ENCODE measurements at regions not wholly inside any gene's neighbourhood (a gene's known extent, or its start where the extent isn't known, plus 50 kb on each side); places are given as distances from the start of the nearest gene placed in this dataset.

- ChIA-PET CTCF (ENCODE audit: low intra/inter-chr PET ratio, low total read pairs) (no interaction called here), POLR2A (no interaction called here)
- Histone ChIP-seq H3K36me3 (replicated peaks in 1 of 2; ENCODE audit: control insufficient read depth in 1 of 2, insufficient read depth in 2 of 2, low read length in 2 of 2) (no peaks in the 10 kb centered on the region), H3K9me3 (ENCODE audit: low read length) (no peaks in the 10 kb centered on the region), H3K27me3 (ENCODE audit: control insufficient read depth in 1 of 2, insufficient read depth in 2 of 2, low read length in 2 of 2) (0 out of 5 replicates have a peak, but pooled peaks cover 0 to 3% of the 10 kb centered on the region in 2 experiments), H3K4me2 (ENCODE audit: low read depth, low read length) (no peak overlapping the region), H4K20me1 (ENCODE audit: insufficient read depth, low read length) (no peaks in the 10 kb centered on the region), H3K4me1 (ENCODE audit: insufficient read depth, low read length) (peaks cover 8% of the 10 kb centered on the region), H3K79me2 (ENCODE audit: insufficient read depth, low read length) (no peaks in the 10 kb centered on the region), H2AFZ (ENCODE audit: low read length) (no peak overlapping the region), H3K27ac (ENCODE audit: extremely low read length, insufficient read depth, low read length) (no peak overlapping the region), H3K4me3 (replicated peaks in 1 of 3; ENCODE audit: insufficient read depth in 1 of 3, low read depth in 2 of 3, low read length in 3 of 3) (no peak overlapping the region), H3K9ac (ENCODE audit: insufficient read depth, low read depth, low read length) (no peak overlapping the region)
- DNase-seq (ENCODE audit: low spot score) (no peak), FAIRE-seq (no peak), ATAC-seq (no peak)
- intact Hi-C loops (cut with micrococcal nuclease; ENCODE audit: unreplicated experiment): no loop called here
- BruUV-seq (replicated peaks): no TSS peak
- in situ Hi-C loops (cut with HindIII; ENCODE audit: extremely low pct_ligation_motif_present, low pct_unique_long_range_greater_than_20kb): no loop called here
- WGBS (ENCODE audit: low lambda C conversion rate): 40% methylated on average over 5 of the region's 5 CpGs
- TF ChIP-seq HCFC1 (IDR thresholded peaks at IDR 0.05; ENCODE audit: low read depth, low read length) (no peak), PHF20 (CRISPR knock-in tag; IDR thresholded peaks at IDR 0.05) (no peak), RFX3 (CRISPR knock-in tag; IDR thresholded peaks at IDR 0.05) (no peak), U2AF2 (IDR thresholded peaks at IDR 0.05; ENCODE audit: low read depth, low read length) (no peak), TEF (CRISPR knock-in tag; IDR thresholded peaks at IDR 0.05) (no peak), ZNF609 (CRISPR knock-in tag; IDR thresholded peaks at IDR 0.05; ENCODE audit: borderline replicate concordance) (no peak), ARNT2 (CRISPR knock-in tag; IDR thresholded peaks at IDR 0.05; ENCODE audit: low read depth) (no peak), BCL6 (CRISPR knock-in tag; IDR thresholded peaks at IDR 0.05) (no peak), HOXD1 (CRISPR knock-in tag; IDR thresholded peaks at IDR 0.05) (no peak), NFATC3 (CRISPR knock-in tag; IDR thresholded peaks at IDR 0.05) (no peak), SMAD9 (CRISPR knock-in tag; IDR thresholded peaks at IDR 0.05) (no peak), ZNF17 (CRISPR knock-in tag; IDR thresholded peaks at IDR 0.05) (no peak), KDM1A (CRISPR knock-in tag; IDR thresholded peaks at IDR 0.05) (no peak), ZSCAN12 (CRISPR knock-in tag; IDR thresholded peaks at IDR 0.05) (no peak)
- TF ChIP-seq, protein P1, sequence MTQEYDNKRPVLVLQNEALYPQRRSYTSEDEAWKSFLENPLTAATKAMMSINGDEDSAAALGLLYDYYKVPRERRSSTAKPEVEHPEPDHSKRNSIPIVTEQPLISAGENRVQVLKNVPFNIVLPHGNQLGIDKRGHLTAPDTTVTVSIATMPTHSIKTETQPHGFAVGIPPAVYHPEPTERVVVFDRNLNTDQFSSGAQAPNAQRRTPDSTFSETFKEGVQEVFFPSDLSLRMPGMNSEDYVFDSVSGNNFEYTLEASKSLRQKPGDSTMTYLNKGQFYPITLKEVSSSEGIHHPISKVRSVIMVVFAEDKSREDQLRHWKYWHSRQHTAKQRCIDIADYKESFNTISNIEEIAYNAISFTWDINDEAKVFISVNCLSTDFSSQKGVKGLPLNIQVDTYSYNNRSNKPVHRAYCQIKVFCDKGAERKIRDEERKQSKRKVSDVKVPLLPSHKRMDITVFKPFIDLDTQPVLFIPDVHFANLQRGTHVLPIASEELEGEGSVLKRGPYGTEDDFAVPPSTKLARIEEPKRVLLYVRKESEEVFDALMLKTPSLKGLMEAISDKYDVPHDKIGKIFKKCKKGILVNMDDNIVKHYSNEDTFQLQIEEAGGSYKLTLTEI (CRISPR knock-in tag; conservative IDR thresholded peaks at IDR 0.05): no peak
- TF ChIP-seq, protein P2, sequence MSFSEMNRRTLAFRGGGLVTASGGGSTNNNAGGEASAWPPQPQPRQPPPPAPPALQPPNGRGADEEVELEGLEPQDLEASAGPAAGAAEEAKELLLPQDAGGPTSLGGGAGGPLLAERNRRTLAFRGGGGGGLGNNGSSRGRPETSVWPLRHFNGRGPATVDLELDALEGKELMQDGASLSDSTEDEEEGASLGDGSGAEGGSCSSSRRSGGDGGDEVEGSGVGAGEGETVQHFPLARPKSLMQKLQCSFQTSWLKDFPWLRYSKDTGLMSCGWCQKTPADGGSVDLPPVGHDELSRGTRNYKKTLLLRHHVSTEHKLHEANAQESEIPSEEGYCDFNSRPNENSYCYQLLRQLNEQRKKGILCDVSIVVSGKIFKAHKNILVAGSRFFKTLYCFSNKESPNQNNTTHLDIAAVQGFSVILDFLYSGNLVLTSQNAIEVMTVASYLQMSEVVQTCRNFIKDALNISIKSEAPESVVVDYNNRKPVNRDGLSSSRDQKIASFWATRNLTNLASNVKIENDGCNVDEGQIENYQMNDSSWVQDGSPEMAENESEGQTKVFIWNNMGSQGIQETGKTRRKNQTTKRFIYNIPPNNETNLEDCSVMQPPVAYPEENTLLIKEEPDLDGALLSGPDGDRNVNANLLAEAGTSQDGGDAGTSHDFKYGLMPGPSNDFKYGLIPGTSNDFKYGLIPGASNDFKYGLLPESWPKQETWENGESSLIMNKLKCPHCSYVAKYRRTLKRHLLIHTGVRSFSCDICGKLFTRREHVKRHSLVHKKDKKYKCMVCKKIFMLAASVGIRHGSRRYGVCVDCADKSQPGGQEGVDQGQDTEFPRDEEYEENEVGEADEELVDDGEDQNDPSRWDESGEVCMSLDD (CRISPR knock-in tag; IDR thresholded peaks at IDR 0.05; ENCODE audit: borderline replicate concordance): no peak
Measured at GRCh38 chr6:14383393-14384174, 266.0 kb downstream of the CD83 start.

All from HepG2 (cell line).